Loucy (cell line): ENCODE measurements at regions not wholly inside any gene's neighbourhood (a gene's known extent, or its start where the extent isn't known, plus 50 kb on each side); places are given as distances from the start of the nearest gene placed in this dataset.
A peak's percentile ranks its signal among the peaks of the same experiment; 100 is the strongest.
"Not testable (repeated sequence)": the region's sequence is repeated elsewhere in the genome, so short reads cannot be mapped to it uniquely, and the experiment has no call there.

Source experiments
- H2AFZ ChIP-seq: fragments of 200-600 bp; sonication (generic); 2 replicates; pipeline ENCODE4 v1.6.0; 2016; ENCODE audit warnings: antibody characterized with exemption, mild to moderate bottlenecking, low read length, moderate library complexity
- H3F3A ChIP-seq: fragments of 200-600 bp; 2 replicates; pipeline ENCODE4 v1.6.0; 2016; ENCODE audit warnings: antibody characterized with exemption, low read depth, mild to moderate bottlenecking
- H3K27me3 ChIP-seq: fragments of 200-600 bp; sonication (generic); 2 replicates; pipeline ENCODE4 v1.6.1; 2014; ENCODE audit warnings: low read length, mild to moderate bottlenecking; ENCODE audit not compliant: insufficient read depth, poor library complexity, severe bottlenecking
- H3K36me3 ChIP-seq: fragments of 200-600 bp; sonication (generic); 2 replicates; pipeline ENCODE4 v1.6.1; 2016; ENCODE audit warnings: low read length; ENCODE audit not compliant: insufficient read depth
- H3K4me1 ChIP-seq: fragments of 200-600 bp; sonication (generic); 2 replicates; pipeline ENCODE4 v1.5.1; 2014; ENCODE audit warnings: low read length, mild to moderate bottlenecking; ENCODE audit not compliant: insufficient read depth, poor library complexity, severe bottlenecking
- H3K4me2 ChIP-seq: fragments of 200-600 bp; sonication (generic); 2 replicates; pipeline ENCODE4 v1.6.0; 2014; ENCODE audit warnings: antibody characterized with exemption, low read length, low read depth, mild to moderate bottlenecking; ENCODE audit not compliant: poor library complexity, severe bottlenecking
- H3K4me3 ChIP-seq: fragments of 200-600 bp; sonication (generic); 2 replicates; pipeline ENCODE4 v1.5.1; 2014; ENCODE audit warnings: low read length, mild to moderate bottlenecking, mixed read lengths; ENCODE audit not compliant: poor library complexity, severe bottlenecking
- H3K79me2 ChIP-seq: fragments of 200-600 bp; sonication (generic); 2 replicates; pipeline ENCODE4 v1.6.1; 2014; ENCODE audit warnings: low read length; ENCODE audit not compliant: insufficient read depth
- H3K9ac ChIP-seq: fragments of 200-600 bp; sonication (generic); 2 replicates; pipeline ENCODE4 v1.6.0; 2014; ENCODE audit warnings: mild to moderate bottlenecking, low read depth, low read length, moderate library complexity; ENCODE audit not compliant: poor library complexity, severe bottlenecking
- H3K9me2 ChIP-seq: fragments of 200-600 bp; sonication (generic); replicated peaks from 2 replicates; pipeline ENCODE4 v1.6.1; 2016; ENCODE audit warnings: low read depth, low read length, mixed read lengths
- H3K9me3 ChIP-seq: fragments of 200-600 bp; sonication (generic); 2 replicates; pipeline ENCODE4 v1.6.1; 2014; ENCODE audit warnings: mild to moderate bottlenecking, antibody characterized with exemption, low read length, low read depth; ENCODE audit not compliant: insufficient read depth
- H4K20me1 ChIP-seq: fragments of 200-600 bp; sonication (generic); 2 replicates; pipeline ENCODE4 v1.6.0; 2014; ENCODE audit warnings: antibody characterized with exemption, low read length, mild to moderate bottlenecking; ENCODE audit not compliant: insufficient read depth, poor library complexity, severe bottlenecking
- EZH2phosphoT487 ChIP-seq: fragments of 200-600 bp; IDR thresholded peaks from 2 replicates; pipeline ENCODE4 v1.6.1; 2018; ENCODE audit warnings: antibody characterized with exemption, mild to moderate bottlenecking, moderate library complexity, borderline replicate concordance
- TF ChIP-seq, protein P1 (sequence below): fragments of 200-600 bp; sonication (generic); conservative IDR thresholded peaks from 2 replicates; pipeline ENCODE4 v1.5.1; 2014; ENCODE audit warnings: mild to moderate bottlenecking, antibody characterized with exemption, low read length

DNA sequence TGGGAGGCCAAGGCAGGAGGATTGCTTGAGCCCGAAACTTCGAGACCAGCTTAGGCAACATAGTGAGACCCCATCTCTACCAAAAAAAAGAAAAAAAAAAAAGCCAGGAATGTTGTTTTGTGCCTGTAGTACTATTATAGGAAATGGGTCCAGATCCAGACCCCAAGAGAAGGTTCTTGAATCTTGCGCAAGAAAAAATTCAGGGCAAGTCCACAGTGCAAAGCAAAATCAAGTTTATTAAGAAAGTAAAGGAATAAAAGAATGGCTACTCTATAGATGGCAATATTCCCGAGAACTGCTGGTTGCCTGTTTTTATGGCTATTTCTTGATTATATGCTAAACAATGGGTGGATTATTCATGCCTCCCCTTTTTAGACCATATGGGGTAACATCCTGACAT is 51.2 kb upstream of the RDX start:
- Histone ChIP-seq H4K20me1 (no peaks in the 10 kb centered on the region), H2AFZ (no peak overlapping the region), H3K36me3 (no peaks in the 10 kb centered on the region), H3K4me3 (no peak overlapping the region), H3K4me2 (no peak overlapping the region), H3F3A (no peaks in the 10 kb centered on the region), H3K79me2 (no peaks in the 10 kb centered on the region), H3K9me2 (no peaks in the 10 kb centered on the region), H3K9ac (no peak overlapping the region), H3K9me3 (no peaks in the 10 kb centered on the region), H3K27me3 (no peaks in the 10 kb centered on the region), H3K4me1 (peaks cover 13% of the 10 kb centered on the region)
- no peak for TF ChIP-seq EZH2phosphoT487
- TF ChIP-seq, protein P1, sequence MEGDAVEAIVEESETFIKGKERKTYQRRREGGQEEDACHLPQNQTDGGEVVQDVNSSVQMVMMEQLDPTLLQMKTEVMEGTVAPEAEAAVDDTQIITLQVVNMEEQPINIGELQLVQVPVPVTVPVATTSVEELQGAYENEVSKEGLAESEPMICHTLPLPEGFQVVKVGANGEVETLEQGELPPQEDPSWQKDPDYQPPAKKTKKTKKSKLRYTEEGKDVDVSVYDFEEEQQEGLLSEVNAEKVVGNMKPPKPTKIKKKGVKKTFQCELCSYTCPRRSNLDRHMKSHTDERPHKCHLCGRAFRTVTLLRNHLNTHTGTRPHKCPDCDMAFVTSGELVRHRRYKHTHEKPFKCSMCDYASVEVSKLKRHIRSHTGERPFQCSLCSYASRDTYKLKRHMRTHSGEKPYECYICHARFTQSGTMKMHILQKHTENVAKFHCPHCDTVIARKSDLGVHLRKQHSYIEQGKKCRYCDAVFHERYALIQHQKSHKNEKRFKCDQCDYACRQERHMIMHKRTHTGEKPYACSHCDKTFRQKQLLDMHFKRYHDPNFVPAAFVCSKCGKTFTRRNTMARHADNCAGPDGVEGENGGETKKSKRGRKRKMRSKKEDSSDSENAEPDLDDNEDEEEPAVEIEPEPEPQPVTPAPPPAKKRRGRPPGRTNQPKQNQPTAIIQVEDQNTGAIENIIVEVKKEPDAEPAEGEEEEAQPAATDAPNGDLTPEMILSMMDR = no peak

DNA sequence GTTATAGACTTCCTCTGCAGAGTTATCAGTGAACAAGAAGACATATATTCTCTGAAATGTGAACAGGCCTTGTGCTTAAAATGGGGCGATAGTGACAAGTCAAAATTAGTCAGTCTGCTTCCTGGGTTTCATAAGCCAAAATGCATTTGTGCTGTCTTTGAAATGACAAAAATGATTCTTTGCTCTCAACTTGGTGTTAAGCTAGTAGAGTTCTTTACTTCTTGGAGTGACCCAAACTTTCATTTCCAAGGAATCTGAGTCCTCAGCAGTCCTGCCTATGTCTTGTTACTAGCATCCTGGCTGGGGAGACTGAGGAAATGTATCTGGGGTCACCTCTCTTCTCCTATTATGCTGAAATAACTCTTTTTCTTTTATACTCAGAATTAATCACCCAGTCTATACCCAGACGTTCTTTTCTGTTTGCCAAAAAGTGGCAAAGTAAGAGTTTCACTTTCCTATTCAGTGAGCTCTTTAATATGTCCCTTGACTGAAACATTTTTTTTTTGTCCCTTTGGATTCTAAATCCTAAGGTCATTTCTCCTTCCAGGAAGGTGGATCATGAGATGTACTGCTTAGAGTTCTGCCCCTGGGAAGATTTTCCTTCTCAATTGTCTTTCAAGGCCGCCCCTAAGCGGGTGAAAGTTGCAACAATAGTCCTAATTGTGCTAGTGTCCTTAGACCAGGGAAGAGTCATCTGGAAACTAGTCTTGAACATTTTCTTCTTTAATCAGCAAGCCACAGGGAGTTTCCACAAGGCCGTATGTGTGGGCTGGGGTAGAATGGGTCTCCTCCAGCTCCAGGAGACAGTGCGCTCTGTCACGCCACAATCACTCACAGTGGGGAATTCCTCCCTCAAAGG is 53.0 kb upstream of the RDX start:
- H3K79me2 ChIP-seq = no peaks in the 10 kb centered on the region
- no peaks in the 10 kb centered on the region for H3F3A ChIP-seq
- no peaks in the 10 kb centered on the region for H3K9me3 ChIP-seq
- no peak overlapping the region for H3K9ac ChIP-seq
- no peaks in the 10 kb centered on the region for H3K27me3 ChIP-seq
- no peak overlapping the region for H3K4me3 ChIP-seq
- no peak for TF ChIP-seq EZH2phosphoT487
- TF ChIP-seq, protein P1 = no peak
- H4K20me1 ChIP-seq = no peaks in the 10 kb centered on the region
- peaks cover 13% of the 10 kb centered on the region for H3K4me1 ChIP-seq
- no peaks in the 10 kb centered on the region for H3K36me3 ChIP-seq
- peak overlapping the region; percentile 18 for H3K4me2 ChIP-seq
- peak overlapping the region; percentile 74; the same call in 1 of the 2 replicates for H2AFZ ChIP-seq
- no peaks in the 10 kb centered on the region for H3K9me2 ChIP-seq

DNA sequence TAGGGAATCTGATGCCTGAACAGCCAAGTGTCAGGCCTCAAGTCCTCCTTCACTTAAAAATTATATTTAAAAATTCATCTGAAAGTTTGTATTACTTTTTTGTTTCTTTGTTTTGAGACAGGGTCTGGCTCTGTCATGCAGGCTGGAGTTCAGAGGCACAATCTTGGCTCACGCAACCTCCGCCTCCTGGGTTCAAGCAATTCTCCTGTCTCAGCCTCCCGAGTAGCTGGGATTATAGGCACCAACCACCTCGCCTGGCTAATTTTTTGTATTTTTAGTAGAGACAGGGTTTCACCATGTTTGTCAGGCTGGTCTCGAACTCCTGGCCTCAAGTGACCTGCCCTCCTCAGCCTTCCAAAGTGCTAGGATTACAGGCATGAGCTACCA is 53.6 kb upstream of the RDX start:
- not testable (repeated sequence) for H3K9me2 ChIP-seq, H3K27me3 ChIP-seq, H3K36me3 ChIP-seq, H3K9me3 ChIP-seq, H3K9ac ChIP-seq, H3K4me2 ChIP-seq, H3K79me2 ChIP-seq, H3F3A ChIP-seq, H2AFZ ChIP-seq, H3K4me3 ChIP-seq, H4K20me1 ChIP-seq
- peaks cover 13% of the 10 kb centered on the region for H3K4me1 ChIP-seq
